DMS 273 (cell line): ENCODE measurements at regions not wholly inside any gene's neighbourhood (a gene's known extent, or its start where the extent isn't known, plus 50 kb on each side); places are given as distances from the start of the nearest gene placed in this dataset.
A peak's percentile ranks its signal among the peaks of the same experiment; 100 is the strongest.
"Not testable (repeated sequence)": the region's sequence is repeated elsewhere in the genome, so short reads cannot be mapped to it uniquely, and the experiment has no call there.

Experiments used
- DNase-seq: peaks from one replicate; lab custom pipeline; 2025; ENCODE audit not compliant: unreplicated experiment; lab: John Stamatoyannopoulos, UW

DNA sequence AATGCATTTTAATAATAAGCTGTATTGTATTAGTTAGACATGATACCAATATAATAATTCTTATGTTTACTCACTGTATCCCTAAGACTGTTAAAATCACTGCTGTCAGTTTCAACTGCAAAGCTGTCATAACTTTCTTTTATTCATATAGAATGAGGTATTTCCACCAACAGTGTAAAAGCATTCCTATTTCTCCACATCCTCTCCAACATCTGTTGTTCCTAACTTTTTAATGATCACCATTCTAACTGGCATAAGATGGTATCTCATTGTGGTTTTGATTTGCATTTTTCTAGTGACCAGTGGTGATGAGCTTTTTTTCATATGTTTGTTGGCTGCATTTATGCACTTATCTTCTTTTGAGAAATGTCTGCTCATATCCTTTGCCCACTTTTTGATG lies 177.6 kb upstream of the MME start:
- DNase-seq: not testable (repeated sequence)

DNA sequence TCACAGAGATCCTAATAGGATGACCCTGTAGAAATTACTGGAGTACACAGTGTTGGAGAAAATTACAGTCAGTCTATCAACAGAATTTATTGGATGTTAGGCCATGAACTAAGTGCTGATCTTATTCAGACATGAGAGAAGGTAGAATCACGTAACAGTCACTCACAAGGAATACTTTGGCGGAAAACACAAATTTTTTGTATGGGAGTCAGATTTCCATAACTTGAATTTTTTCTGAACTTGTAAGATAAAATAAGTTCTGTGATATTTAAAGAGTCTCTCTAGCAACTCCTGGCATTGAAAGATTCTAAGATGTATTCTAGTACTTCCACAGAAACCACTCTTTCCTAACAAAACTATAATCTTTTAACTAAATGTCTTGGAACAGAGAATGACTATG lies 178.8 kb upstream of the MME start:
- no peak for DNase-seq

GRCh38 chr3:154900816-154901215 lies 179.3 kb upstream of the MME start:
- DNase-seq: no peak

- no peak for DNase-seq
Measured at GRCh38 chr3:154898916-154899315, 181.2 kb upstream of the MME start.

DNA sequence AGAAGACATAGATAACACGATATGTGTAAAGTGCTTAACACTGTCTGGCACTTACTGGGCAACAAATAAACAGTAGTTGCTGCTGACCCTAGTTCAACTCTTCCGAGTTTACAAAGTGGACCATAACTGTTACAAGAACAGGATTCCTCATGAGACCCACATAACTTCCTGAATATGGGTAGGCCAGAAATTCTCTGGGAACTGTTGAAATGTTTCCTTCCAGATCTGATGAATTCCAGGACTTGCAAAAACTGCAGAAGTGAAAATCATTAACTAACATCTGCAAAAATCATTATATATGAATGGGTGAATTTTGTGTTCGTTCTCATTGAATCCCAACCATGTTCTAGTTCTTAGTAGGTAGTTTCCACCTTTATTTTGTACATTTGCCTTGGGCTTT lies 181.7 kb upstream of the MME start:
- DNase-seq: no peak

- DNase-seq: no peak
Measured at GRCh38 chr3:154893813-154894212, 186.3 kb upstream of the MME start.

DNA sequence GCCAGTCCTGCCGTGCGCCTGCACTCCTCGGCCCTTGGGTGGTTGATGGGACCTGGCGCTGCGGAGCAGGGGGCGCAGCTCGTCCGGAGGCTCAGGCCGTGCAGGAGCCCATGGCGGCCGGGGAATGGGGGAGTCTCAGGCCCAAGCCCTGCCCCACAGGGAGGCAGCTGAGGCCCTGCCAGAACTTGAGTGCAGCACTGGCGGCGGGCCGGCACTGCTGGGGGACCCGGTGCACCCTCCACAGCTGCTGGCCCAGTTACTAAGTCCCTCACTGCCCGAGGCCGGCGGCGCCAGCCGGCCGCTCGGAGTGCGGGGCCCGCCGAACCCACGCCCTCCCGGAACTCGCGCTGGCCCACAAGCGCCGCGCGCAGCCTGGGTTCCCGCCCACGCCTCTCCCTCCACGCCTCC lies 190.9 kb upstream of the MME start:
- DNase-seq: no peak

- no peak for DNase-seq
Measured at GRCh38 chr3:154887869-154888268, 192.2 kb upstream of the MME start.

DNA sequence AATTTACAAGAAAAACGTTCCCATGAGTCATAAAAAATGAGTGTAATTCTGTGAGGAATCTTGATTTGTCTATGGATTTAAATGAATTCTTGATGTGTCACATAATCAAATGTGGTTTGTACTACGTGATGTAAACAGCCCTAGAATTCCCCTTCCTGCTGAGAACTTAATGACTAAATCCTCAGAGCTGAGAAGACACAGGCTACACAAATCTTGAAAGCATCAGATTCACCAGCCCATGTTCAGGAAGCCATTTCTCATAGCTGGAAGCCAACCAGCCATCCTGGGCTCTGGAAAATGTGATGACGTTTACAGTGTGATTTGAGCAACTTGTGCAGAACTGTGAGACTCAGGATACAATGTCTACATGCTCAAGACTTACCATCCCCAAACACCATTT lies 193.7 kb upstream of the MME start:
- DNase-seq: no peak

DNA sequence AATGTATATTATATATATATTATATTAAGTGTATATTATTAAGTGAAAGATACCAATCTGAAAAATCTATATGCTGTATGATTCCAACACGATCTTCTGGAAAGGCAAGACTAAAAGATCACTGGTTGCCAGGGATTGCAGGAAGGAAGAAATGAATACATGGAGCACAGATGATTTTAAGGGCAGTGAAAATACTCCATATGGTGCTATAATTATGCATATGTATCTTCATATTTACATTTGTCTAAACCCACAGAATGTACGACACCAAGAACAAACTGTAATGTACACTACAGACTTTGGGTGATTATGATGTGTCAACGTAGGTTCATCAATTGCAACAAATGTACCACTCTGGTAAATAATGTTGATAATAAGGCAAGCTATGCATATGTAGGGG lies 194.7 kb upstream of the MME start:
- no peak for DNase-seq

DNA sequence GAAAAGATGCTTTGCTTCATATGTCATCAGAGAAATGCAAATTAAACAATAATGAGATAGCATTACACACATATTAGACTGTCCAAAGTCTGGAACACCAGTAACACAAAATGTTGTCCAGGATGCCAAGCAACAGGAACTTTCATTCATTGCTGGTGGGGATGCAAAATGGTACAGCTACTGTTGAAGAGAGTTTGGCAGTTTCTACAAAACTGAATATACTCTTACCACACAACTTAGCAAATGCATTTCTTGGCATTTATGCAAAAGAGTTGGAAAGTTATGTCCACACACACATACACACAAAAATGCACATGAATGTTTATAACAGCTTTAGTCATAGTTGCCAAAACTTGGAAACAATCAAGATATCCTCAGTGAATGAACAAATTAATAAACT lies 195.2 kb upstream of the MME start:
- no peak for DNase-seq

- DNase-seq: no peak
Measured at GRCh38 chr3:154875142-154875541, 205.0 kb upstream of the MME start.

- DNase-seq: no peak
Measured at GRCh38 chr3:154872696-154873095, 207.4 kb upstream of the MME start.

- no peak for DNase-seq
Measured at GRCh38 chr3:154872074-154872473, 208.0 kb upstream of the MME start.

DNA sequence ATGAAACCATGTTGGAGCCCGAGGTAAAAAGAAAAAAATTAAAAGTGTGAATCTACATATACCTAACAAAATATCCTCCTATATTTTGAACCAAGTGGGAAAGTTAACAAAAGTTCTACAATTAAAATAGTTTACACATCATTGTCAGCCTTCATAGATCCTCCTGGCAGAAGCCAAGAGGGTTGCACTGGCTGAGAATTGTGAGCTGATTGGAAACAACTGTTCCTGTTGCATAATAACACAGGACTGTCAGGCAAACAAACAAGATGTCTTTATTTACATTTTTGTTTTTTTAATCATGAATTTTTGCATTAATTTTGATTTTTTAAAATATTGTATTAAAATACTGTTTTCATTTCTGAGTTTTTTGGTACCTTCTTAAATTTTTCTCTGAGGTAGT lies 215.2 kb upstream of the MME start:
- no peak for DNase-seq

- no peak for DNase-seq
Measured at GRCh38 chr3:154862265-154862664, 217.9 kb upstream of the MME start.

DNA sequence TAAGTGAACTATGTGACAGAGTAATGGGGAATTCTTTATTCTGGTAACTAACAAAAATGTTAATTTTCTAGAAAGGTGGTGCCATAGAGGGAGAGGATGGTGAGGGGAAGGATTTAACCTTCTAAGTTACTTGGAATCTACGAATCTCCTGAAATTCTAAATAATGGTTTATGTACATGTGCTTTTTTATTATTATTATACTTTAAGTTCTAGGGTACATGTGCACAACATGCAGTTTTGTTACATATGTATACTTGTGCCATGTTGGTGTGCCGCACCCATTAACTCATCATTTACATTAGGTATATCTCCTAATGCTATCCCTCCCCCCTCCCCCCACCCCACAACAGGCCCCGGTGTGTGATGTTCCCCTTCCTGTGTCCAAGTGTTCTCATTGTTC lies 227.1 kb upstream of the MME start:
- not testable (repeated sequence) for DNase-seq

GRCh38 chr3:154852515-154852914 lies 227.6 kb upstream of the MME start:
- no peak for DNase-seq

DNA sequence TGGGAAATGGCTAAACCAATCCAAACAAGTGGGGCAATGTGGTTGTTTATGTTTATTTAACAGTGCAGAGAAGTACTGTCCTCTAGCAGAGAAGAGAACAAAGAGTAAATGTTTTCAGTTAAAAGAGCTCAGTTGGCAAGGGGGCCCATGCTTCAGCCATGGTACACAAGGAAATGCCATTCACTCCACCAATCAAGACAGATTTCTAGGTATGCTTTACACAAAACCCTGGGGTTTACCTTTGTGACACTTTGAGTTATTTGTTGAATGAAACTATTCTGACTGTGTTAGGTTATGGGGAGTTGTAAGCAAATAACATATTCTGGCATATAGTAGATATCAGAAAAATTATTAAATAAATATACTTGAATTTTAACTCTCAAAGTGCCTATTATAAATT lies 228.5 kb upstream of the MME start:
- no peak for DNase-seq

DNA sequence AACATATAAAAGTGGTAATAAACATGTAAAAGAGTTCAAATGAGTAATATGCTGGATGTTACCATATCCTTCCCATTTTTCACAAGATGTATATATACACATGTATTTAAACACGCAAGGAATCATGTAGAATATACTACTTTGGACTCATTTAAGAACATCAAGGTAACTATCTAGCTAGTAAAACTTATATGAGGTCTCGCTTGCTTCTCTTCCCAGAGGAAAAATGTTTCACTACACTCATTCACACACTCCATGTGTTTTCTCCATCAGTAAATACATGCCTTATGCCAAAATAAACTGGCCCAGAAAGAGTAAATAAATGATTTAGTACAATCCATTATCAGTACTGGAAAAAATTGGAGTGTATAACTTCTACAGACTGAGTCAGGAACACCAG lies 229.2 kb upstream of the MME start:
- no peak for DNase-seq

- no peak for DNase-seq
Measured at GRCh38 chr3:154849408-154849807, 230.7 kb upstream of the MME start.

GRCh38 chr3:154844863-154845262 lies 235.3 kb upstream of the MME start:
- no peak for DNase-seq

DNA sequence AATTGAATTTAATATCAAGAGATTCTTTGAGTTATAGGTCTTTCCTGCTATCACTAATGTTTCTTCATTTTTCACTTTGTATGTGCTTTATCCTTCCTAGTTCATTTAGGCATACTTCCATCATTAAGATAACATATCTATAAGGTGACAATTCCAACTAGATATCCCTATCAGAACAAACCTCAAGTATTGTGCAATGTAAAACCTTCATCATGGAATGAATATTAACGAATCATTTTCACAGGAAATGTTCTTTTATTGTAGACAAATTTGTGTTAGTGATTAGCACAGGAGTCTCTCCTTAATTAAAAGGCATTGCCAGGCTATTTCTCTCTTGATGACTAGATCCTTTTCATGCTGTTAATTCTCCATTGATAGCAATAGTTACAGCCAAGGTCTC lies 236.5 kb upstream of the MME start:
- DNase-seq: no peak

DNA sequence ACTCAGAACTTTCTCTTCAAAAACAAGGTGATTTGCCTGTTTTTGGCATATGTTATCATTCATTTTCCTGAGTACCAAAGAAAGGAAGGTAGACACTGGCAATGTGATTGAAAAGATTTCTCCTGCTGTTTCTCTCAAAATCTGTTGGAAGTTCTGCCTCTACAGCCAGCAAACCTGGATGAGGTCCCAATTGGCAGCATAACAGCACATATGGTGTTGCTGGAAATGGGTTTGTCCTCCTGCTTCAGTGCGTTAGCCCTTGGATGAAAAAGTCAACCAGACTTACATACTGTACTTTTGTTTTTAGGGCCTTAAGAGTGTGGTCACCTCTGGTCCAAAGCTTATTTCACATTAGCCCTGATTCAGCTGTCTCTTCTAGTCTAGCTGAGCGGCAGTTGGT lies 237.6 kb upstream of the MME start:
- DNase-seq: peak; percentile 28
